GM12872 (cell line): ENCODE measurements at regions not wholly inside any gene's neighbourhood (a gene's known extent, or its start where the extent isn't known, plus 50 kb on each side); places are given as distances from the start of the nearest gene placed in this dataset.

Source experiments
- TF ChIP-seq, protein P1 (sequence below): IDR thresholded peaks from 3 replicates; pipeline ENCODE4 v1.5.1; 2011; ENCODE audit warnings: low read depth, mild to moderate bottlenecking, low read length, moderate library complexity; ENCODE audit not compliant: insufficient read depth

GRCh38 chr19:30151081-30151480 is 209.0 kb downstream of the URI1 start:
- TF ChIP-seq, protein P1, sequence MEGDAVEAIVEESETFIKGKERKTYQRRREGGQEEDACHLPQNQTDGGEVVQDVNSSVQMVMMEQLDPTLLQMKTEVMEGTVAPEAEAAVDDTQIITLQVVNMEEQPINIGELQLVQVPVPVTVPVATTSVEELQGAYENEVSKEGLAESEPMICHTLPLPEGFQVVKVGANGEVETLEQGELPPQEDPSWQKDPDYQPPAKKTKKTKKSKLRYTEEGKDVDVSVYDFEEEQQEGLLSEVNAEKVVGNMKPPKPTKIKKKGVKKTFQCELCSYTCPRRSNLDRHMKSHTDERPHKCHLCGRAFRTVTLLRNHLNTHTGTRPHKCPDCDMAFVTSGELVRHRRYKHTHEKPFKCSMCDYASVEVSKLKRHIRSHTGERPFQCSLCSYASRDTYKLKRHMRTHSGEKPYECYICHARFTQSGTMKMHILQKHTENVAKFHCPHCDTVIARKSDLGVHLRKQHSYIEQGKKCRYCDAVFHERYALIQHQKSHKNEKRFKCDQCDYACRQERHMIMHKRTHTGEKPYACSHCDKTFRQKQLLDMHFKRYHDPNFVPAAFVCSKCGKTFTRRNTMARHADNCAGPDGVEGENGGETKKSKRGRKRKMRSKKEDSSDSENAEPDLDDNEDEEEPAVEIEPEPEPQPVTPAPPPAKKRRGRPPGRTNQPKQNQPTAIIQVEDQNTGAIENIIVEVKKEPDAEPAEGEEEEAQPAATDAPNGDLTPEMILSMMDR: no peak

GRCh38 chr19:30152510-30153291 is 210.7 kb downstream of the URI1 start:
- TF ChIP-seq, protein P1: no peak

DNA sequence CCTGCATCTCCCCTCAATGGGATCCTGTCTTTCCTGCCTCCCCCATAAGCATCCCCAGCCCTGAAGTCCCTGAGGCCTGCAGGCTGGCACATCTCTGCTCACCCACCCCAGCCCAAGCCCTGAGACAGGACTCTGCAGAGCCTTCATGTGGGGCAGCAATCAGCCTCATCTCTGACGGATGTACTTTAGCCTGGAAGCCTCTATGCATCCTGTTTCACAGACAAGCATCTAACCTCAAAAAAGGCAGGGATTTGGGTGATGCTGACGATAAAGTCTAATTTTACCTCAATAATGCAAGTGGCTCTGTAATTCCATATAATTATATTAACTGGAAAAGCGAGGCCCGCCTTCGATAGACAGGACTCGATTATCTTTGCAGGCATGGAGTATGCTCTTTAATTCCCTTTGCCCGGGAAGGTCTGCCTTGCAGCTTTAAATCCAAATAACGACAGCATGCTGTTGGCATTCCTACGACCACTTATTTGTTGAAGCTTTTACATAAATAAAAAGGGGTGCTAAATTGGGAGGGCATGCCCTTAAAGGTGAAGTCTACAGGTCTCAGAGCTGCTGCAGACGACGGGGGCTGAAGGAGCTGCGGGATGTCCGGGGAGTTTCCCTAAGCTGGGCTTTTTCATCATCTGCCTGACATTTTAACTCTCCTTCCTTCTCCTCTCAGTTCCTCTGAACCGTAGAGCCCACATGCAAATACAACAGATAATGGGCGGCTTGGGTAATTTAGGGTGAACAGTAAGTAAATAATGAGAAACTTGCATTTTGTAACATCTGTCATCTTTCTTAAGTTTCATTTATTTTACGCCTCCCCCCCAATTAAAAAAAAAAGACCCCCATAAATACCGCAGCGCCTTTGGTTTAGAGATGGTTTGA is 211.5 kb downstream of the URI1 start:
- TF ChIP-seq, protein P1: no peak

DNA sequence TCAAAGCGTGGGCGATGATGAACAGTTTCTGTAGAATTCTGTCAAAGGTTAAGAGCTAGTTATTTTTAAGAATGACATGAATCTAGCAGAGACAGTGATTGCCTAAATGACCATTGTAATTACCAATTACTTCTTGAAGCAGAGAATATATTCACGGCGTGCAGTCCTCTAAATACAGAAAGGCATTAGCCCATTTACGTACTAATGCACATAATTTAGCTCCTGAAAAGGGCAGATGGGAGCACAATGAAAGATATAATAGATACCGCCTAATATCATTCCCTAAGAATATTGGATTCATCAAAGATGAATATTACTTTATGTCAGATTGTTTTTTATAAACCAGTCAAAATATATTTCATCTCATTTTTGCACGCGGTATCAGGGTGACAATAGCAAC is 212.4 kb downstream of the URI1 start:
- TF ChIP-seq, protein P1: no peak

- TF ChIP-seq, protein P1: no peak
These were observed 213.6 kb downstream of the URI1 start for GRCh38 chr19:30155381-30156200.

DNA sequence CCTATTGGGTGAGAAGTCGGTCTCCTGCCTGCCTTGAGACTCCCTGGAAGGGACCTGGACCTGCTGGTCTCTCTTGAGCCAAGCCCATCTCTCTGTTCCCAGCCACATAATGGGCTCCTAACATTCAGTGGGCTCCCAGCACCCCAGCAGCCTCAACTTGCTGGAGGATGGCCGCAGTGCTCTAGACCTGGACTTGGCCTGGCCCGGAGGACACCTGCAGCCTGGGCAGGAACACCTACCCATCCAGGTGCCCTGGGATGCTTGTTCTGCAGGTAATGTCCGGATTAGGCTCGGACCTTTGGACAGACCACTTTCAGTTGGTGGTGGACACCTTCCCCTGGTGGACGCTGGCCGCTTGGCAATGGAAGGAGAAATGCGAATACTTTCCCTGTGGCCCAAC is 214.6 kb downstream of the URI1 start:
- TF ChIP-seq, protein P1: no peak
